HCT116 (cell line): ENCODE measurements at regions not wholly inside any gene's neighbourhood (a gene's known extent, or its start where the extent isn't known, plus 50 kb on each side); places are given as distances from the start of the nearest gene placed in this dataset.

Experiments used
- ATAC-seq: fragments of 200-7000 bp; cut with Tn5 transposase; 2 replicates; pipeline ENCODE4 v1.9.1; 2020; ENCODE audit warnings: mild to moderate bottlenecking, moderate library complexity
- BruUV-seq: library from RNA; stranded (reverse); fragments of 400-500 nt; replicated peaks from 2 replicates; lab custom pipeline; 2021; lab: Mats Ljungman, UMichigan
- CTCF ChIA-PET: fragments of 300-600 bp; sonication (Branson Sonifier 250); formaldehyde crosslinking; loops from one replicate; lab custom pipeline; 2021; ENCODE audit warnings: antibody characterized with exemption; lab: Charles Lee
- POLR2A ChIA-PET: fragments of 300-600, 350-600 bp; sonication (Branson Sonifier 250); formaldehyde crosslinking; loops from one replicate; lab custom pipeline; 2021; ENCODE audit warnings: antibody characterized with exemption; lab: Charles Lee
- RAD21 ChIA-PET, 2 experiments: fragments of 300-600 bp; sonication (Branson Sonifier 250); formaldehyde crosslinking; loops; one replicate each; lab custom pipeline; 2023; ENCODE audit warnings: low total read pairs in 2 of 2; ENCODE audit not compliant: uncharacterized antibody in 2 of 2, unreplicated experiment in 2 of 2, low non-redundant PET in 1 of 2; lab: Charles Lee
- DNase-seq: peaks from one replicate; pipeline ENCODE4 v3.0.0-alpha.2; 2010; ENCODE audit warnings: low read depth, low spot score
- H2AFZ ChIP-seq: fragments of 200-600 bp; shearing (Covaris generic), sonication (generic); 2 replicates; pipeline ENCODE4 v1.6.1; 2017; ENCODE audit warnings: low read depth, mixed run types, mixed read lengths, antibody characterized with exemption, low read length; ENCODE audit not compliant: poor library complexity, severe bottlenecking
- H3K27ac ChIP-seq: 2 replicates; pipeline ENCODE4 v1.5.1; 2012; ENCODE audit warnings: low read depth, low read length
- H3K27me3 ChIP-seq: fragments of 200-600 bp; sonication (generic); 2 replicates; pipeline ENCODE4 v1.6.1; 2016; ENCODE audit warnings: mixed run types, low read length, mixed read lengths; ENCODE audit not compliant: insufficient read depth
- H3K36me3 ChIP-seq, 2 experiments: fragments of 200-500 bp in 1 of 2; fragments of 200-600 bp in 1 of 2; sonication (Bioruptor generic) in 1 of 2; sonication (generic) in 1 of 2; 2 replicates each; pipeline versions ENCODE4 v1.5.1 to v1.6.1; 2014 to 2016; ENCODE audit warnings: low read length in 2 of 2, inconsistent platforms in 1 of 2, mixed read lengths in 1 of 2, mixed run types in 1 of 2; ENCODE audit not compliant: insufficient read depth in 2 of 2, control insufficient read depth in 1 of 2
- H3K4me1 ChIP-seq, 2 experiments: fragments of 200-600 bp in 1 of 2; sonication (generic) in 1 of 2; 2 replicates each; pipeline versions ENCODE4 v1.5.1 to v1.6.1; 2012 to 2017; ENCODE audit warnings: low read length in 2 of 2, inconsistent platforms in 1 of 2, mild to moderate bottlenecking in 1 of 2, mixed read lengths in 1 of 2, mixed run types in 1 of 2, moderate library complexity in 1 of 2; ENCODE audit not compliant: insufficient read depth in 2 of 2, control insufficient read depth in 1 of 2
- H3K4me2 ChIP-seq: fragments of 200-600 bp; sonication (generic); 2 replicates; pipeline ENCODE4 v1.6.1; 2017; ENCODE audit warnings: mixed run types, low read length, mixed read lengths
- H3K4me3 ChIP-seq, 2 experiments: fragments of 200-600 bp in 1 of 2; sonication (generic) in 1 of 2; replicated peaks in 1 of 2; 2 replicates each; pipeline ENCODE4 v1.5.1; 2011 to 2016; ENCODE audit warnings: low read length in 2 of 2, control low read depth in 1 of 2, low read depth in 1 of 2, mild to moderate bottlenecking in 1 of 2, mixed read lengths in 1 of 2, mixed run types in 1 of 2
- H3K79me2 ChIP-seq: fragments of 200-600 bp; sonication (generic); 2 replicates; pipeline ENCODE4 v1.6.1; 2017; ENCODE audit warnings: mild to moderate bottlenecking, mixed run types, low read length, moderate library complexity, mixed read lengths; ENCODE audit not compliant: insufficient read depth
- H3K9ac ChIP-seq: fragments of 200-600 bp; sonication (generic); 2 replicates; pipeline ENCODE4 v1.6.1; 2016; ENCODE audit warnings: low read length, mixed read lengths
- H3K9me2 ChIP-seq: fragments of 200-600 bp; sonication (generic), shearing (Covaris generic); 2 replicates; pipeline ENCODE4 v1.6.1; 2017; ENCODE audit warnings: mixed run types, mild to moderate bottlenecking, moderate library complexity; ENCODE audit not compliant: insufficient read depth
- H3K9me3 ChIP-seq, 2 experiments: fragments of 200-500 bp in 1 of 2; fragments of 200-600 bp in 1 of 2; sonication (Bioruptor generic) in 1 of 2; sonication (generic) in 1 of 2; 2 replicates each; pipeline ENCODE4 v1.6.1; 2014 to 2017; ENCODE audit warnings: low read length in 2 of 2, mixed read lengths in 2 of 2, inconsistent platforms in 1 of 2, low read depth in 1 of 2, mild to moderate bottlenecking in 1 of 2, mixed run types in 1 of 2, moderate library complexity in 1 of 2; ENCODE audit not compliant: control insufficient read depth in 1 of 2, insufficient read depth in 1 of 2
- H4K20me1 ChIP-seq: fragments of 200-600 bp; sonication (generic), shearing (Covaris generic); 2 replicates; pipeline ENCODE4 v1.6.1; 2017; ENCODE audit warnings: mixed run types, mild to moderate bottlenecking, moderate library complexity; ENCODE audit not compliant: insufficient read depth
- CEBPB ChIP-seq: IDR thresholded peaks from 2 replicates; pipeline ENCODE4 v1.6.1; 2012; ENCODE audit warnings: low read depth
- ELF1 ChIP-seq: IDR thresholded peaks from 2 replicates; pipeline ENCODE4 v1.6.1; 2012; ENCODE audit warnings: low read depth, borderline replicate concordance
- FOSL1 ChIP-seq: IDR thresholded peaks from 2 replicates; pipeline ENCODE4 v1.6.1; 2012; ENCODE audit warnings: low read depth
- JUND ChIP-seq: IDR thresholded peaks from 2 replicates; pipeline ENCODE4 v1.6.1; 2012
- POLR2AphosphoS5 ChIP-seq: IDR thresholded peaks from 2 replicates; pipeline ENCODE4 v1.6.1; 2011; ENCODE audit warnings: mild to moderate bottlenecking, low read depth, low read length, moderate library complexity
- SIN3A ChIP-seq: IDR thresholded peaks from 2 replicates; pipeline ENCODE4 v1.6.1; 2012; ENCODE audit warnings: low read depth
- YY1 ChIP-seq: IDR thresholded peaks from 2 replicates; pipeline ENCODE4 v1.6.1; 2011; ENCODE audit warnings: low read length, low read depth, moderate library complexity, mild to moderate bottlenecking; ENCODE audit not compliant: insufficient replicate concordance; ENCODE audit errors: extremely low read depth
- intact Hi-C: fragments of 100-400 bp; cut with micrococcal nuclease; formaldehyde crosslinking; loops from 2 replicates; pipeline ENCODE4 v1.10.0; 2022
- TF ChIP-seq, protein P1 (sequence below): IDR thresholded peaks from 2 replicates; pipeline ENCODE4 v1.6.1; 2012; ENCODE audit warnings: low read depth
- TF ChIP-seq, protein P2 (sequence below): IDR thresholded peaks from 2 replicates; pipeline ENCODE4 v1.6.1; 2012

- no peak overlapping the region for H3K27ac ChIP-seq
- no peaks in the 10 kb centered on the region for H3K9me3 ChIP-seq
- H3K9me2 ChIP-seq, result no peaks in the 10 kb centered on the region
- no peaks in the 10 kb centered on the region; the same call in 1 of the 2 replicates for H3K27me3 ChIP-seq
- ChIA-PET CTCF (no interaction called here), RAD21 (no interaction called here), POLR2A (no interaction called here)
- no TSS peak for BruUV-seq
- H3K4me2 ChIP-seq, result no peak overlapping the region
- TF ChIP-seq FOSL1 (no peak), JUND (no peak), CEBPB (no peak), ELF1 (no peak), POLR2AphosphoS5 (no peak), SIN3A (no peak), YY1 (no peak)
- TF ChIP-seq, protein P1, sequence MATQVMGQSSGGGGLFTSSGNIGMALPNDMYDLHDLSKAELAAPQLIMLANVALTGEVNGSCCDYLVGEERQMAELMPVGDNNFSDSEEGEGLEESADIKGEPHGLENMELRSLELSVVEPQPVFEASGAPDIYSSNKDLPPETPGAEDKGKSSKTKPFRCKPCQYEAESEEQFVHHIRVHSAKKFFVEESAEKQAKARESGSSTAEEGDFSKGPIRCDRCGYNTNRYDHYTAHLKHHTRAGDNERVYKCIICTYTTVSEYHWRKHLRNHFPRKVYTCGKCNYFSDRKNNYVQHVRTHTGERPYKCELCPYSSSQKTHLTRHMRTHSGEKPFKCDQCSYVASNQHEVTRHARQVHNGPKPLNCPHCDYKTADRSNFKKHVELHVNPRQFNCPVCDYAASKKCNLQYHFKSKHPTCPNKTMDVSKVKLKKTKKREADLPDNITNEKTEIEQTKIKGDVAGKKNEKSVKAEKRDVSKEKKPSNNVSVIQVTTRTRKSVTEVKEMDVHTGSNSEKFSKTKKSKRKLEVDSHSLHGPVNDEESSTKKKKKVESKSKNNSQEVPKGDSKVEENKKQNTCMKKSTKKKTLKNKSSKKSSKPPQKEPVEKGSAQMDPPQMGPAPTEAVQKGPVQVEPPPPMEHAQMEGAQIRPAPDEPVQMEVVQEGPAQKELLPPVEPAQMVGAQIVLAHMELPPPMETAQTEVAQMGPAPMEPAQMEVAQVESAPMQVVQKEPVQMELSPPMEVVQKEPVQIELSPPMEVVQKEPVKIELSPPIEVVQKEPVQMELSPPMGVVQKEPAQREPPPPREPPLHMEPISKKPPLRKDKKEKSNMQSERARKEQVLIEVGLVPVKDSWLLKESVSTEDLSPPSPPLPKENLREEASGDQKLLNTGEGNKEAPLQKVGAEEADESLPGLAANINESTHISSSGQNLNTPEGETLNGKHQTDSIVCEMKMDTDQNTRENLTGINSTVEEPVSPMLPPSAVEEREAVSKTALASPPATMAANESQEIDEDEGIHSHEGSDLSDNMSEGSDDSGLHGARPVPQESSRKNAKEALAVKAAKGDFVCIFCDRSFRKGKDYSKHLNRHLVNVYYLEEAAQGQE, result no peak
- TF ChIP-seq, protein P2, sequence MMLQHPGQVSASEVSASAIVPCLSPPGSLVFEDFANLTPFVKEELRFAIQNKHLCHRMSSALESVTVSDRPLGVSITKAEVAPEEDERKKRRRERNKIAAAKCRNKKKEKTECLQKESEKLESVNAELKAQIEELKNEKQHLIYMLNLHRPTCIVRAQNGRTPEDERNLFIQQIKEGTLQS, result no peak
- H2AFZ ChIP-seq, result no peak overlapping the region
- ATAC-seq (no peak), DNase-seq (no peak)
- no peaks in the 10 kb centered on the region for H4K20me1 ChIP-seq
- no peak overlapping the region for H3K9ac ChIP-seq
- H3K36me3 ChIP-seq, result no peaks in the 10 kb centered on the region
- no peaks in the 10 kb centered on the region for H3K79me2 ChIP-seq
- H3K4me1 ChIP-seq, result no peaks in the 10 kb centered on the region
- no peak overlapping the region for H3K4me3 ChIP-seq
- intact Hi-C loops, result no loop called here
These were observed 666.1 kb downstream of the SATB2 start for GRCh38 chr2:198791623-198792022.
